PFSK-1 (cell line): ENCODE measurements at regions not wholly inside any gene's neighbourhood (a gene's known extent, or its start where the extent isn't known, plus 50 kb on each side); places are given as distances from the start of the nearest gene placed in this dataset.

Source experiments
- FOXP2 ChIP-seq: optimal IDR thresholded peaks from 2 replicates; pipeline ENCODE3; 2011; ENCODE audit warnings: borderline replicate concordance, control low read depth, inconsistent platforms; ENCODE audit not compliant: insufficient read depth; ENCODE audit errors: extremely low read length, extremely low read depth
- POLR2AphosphoS5 ChIP-seq: IDR thresholded peaks from 2 replicates; pipeline ENCODE4 v1.6.1; 2012; ENCODE audit warnings: low read depth, mild to moderate bottlenecking, control low read depth, low read length, moderate library complexity
- REST ChIP-seq, 2 experiments: IDR thresholded peaks; 2 replicates each; pipeline versions ENCODE4 v1.6.1 to v1.8.0; 2011 to 2012; ENCODE audit warnings: low read depth in 2 of 2, low read length in 2 of 2, control low read depth in 1 of 2, inconsistent platforms in 1 of 2, mild to moderate bottlenecking in 1 of 2, moderate library complexity in 1 of 2; ENCODE audit not compliant: insufficient read depth in 1 of 2
- SIN3A ChIP-seq: IDR thresholded peaks from 2 replicates; pipeline ENCODE4 v1.6.1; 2012; ENCODE audit warnings: mild to moderate bottlenecking, low read length, moderate library complexity, borderline replicate concordance; ENCODE audit not compliant: insufficient read depth
- TAF1 ChIP-seq: IDR thresholded peaks from 2 replicates; pipeline ENCODE4 v1.6.1; 2012; ENCODE audit warnings: low read length, control low read depth, borderline replicate concordance; ENCODE audit not compliant: insufficient read depth

GRCh38 chr2:18998491-18998890 lies 359.9 kb downstream of the OSR1 start:
- TF ChIP-seq TAF1 (no peak), POLR2AphosphoS5 (no peak), REST (IDR thresholded peaks at IDR 0.05; ENCODE audit: insufficient read depth in 1 of 2, low read depth in 2 of 2, low read length in 2 of 2) (no peak), SIN3A (no peak), FOXP2 (no peak)
